Natural killer cell treated with Interleukin-12 subunit alpha and Interleukin-12 subunit beta and Interleukin-15 and Interleukin-18, amount 100 ng/mL, for 72 hours (primary cell): ENCODE measurements at regions not wholly inside any gene's neighbourhood (a gene's known extent, or its start where the extent isn't known, plus 50 kb on each side); places are given as distances from the start of the nearest gene placed in this dataset.

Experiments
- ATAC-seq, 2 donors: fragments of 150-1000 bp; cut with Tn5 transposase in 1 of 2; sonication (Bioruptor Pico), chemical (Tn5 transposase) in 1 of 2; 2 replicates each; pipeline ENCODE4 v1.10.0; 2021
- DNase-seq: peaks from one replicate; pipeline ENCODE4 v3.0.0; 2022; ENCODE audit warnings: low spot score
- H3K27ac Mint-ChIP-seq, 2 donors: 1 replicate in 1 of 2; 2 replicates in 1 of 2; pipeline ENCODE4 v1.8.0; 2022; ENCODE audit warnings: mixed read lengths in 2 of 2, mild to moderate bottlenecking in 1 of 2, moderate library complexity in 1 of 2
- H3K27me3 Mint-ChIP-seq, 2 donors: 1 replicate in 1 of 2; 2 replicates in 1 of 2; pipeline ENCODE4 v1.8.0; 2022; ENCODE audit warnings: mixed read lengths in 2 of 2
- H3K36me3 Mint-ChIP-seq: one replicate; pipeline ENCODE4 v1.8.0; 2022; ENCODE audit warnings: mixed read lengths
- H3K4me1 Mint-ChIP-seq, 2 donors: 1 replicate in 1 of 2; 2 replicates in 1 of 2; pipeline ENCODE4 v1.8.0; 2022; ENCODE audit warnings: low read depth in 2 of 2, mixed read lengths in 2 of 2, mild to moderate bottlenecking in 1 of 2
- H3K4me3 Mint-ChIP-seq: one replicate; pipeline ENCODE4 v1.8.0; 2022; ENCODE audit warnings: mixed read lengths
- H3K9me3 Mint-ChIP-seq: 2 replicates; pipeline ENCODE4 v1.8.0; 2022; ENCODE audit warnings: mixed read lengths

GRCh38 chr10:78737883-78738856 lies 330.6 kb upstream of the ZMIZ1 start:
- H3K4me1 Mint-ChIP-seq, result no peaks in the 10 kb centered on the region

DNA sequence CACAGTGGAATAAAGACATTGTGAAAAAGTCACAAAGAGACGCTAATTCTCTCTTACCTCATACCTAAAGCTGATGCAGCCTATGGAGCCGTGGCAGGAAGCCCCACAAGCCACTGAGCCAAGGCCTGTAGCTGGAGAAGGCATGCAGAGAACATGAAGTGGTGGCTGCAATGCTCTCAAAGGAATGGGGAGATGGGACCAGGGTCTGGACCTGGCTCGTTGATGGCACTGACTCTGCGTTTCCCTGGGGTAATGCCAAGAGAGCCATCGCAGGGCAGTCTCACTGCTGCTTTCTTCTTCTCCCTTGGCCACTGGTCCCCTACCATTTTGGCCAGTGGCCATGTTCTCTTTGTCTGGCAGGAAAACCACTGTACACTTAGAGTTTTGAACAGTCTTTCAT lies 329.9 kb upstream of the ZMIZ1 start:
- ATAC-seq, result no peak
- DNase-seq, result no peak
- peaks cover 8 to 32% of the 10 kb centered on the region in 2 donors for H3K27me3 Mint-ChIP-seq
- no peaks in the 10 kb centered on the region for H3K9me3 Mint-ChIP-seq
- no peaks in the 10 kb centered on the region for H3K4me1 Mint-ChIP-seq
- no peak overlapping the region for H3K4me3 Mint-ChIP-seq
- no peaks in the 10 kb centered on the region for H3K36me3 Mint-ChIP-seq
- no peak overlapping the region for H3K27ac Mint-ChIP-seq

More at GRCh38 chr10:78737883-78738856, 330.6 kb upstream of the ZMIZ1 start:
- DNase-seq (no peak), ATAC-seq (no peak)
- no peak overlapping the region for H3K27ac Mint-ChIP-seq
- H3K9me3 Mint-ChIP-seq, result no peaks in the 10 kb centered on the region
- no peak overlapping the region for H3K4me3 Mint-ChIP-seq
- no peaks in the 10 kb centered on the region for H3K36me3 Mint-ChIP-seq
- peaks cover 8 to 32% of the 10 kb centered on the region in 2 donors for H3K27me3 Mint-ChIP-seq

DNA sequence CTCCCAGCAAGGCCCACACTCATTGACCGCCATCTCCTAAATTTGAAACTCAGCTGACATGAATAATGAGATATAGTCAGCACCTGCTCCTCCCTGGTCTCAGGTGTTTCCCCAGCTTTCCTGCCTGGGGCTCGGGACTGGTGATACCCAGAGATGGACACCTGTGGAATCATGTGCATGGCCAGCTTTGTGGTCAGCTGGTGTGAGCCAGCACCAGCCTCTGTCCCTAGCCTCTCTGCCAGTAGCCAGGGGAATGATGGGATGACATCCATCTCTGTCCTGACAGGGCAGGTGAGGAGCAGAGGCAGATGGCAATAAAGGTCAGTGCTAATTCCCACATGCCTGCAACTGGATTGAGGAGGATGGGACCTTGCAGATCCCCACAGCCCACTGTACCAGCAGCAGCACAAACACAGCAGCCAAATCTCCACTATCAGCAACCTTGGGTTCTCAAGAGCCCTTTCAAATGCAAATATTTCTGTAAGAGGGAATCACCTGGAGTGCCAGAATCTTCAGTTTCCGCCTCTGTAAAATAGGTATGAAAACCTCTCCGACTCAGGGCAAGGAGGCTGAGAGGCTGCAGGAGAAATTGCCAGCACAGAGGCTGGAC lies 329.2 kb upstream of the ZMIZ1 start:
- DNase-seq (no peak), ATAC-seq (no peak)
- H3K9me3 Mint-ChIP-seq, result no peaks in the 10 kb centered on the region
- no peaks in the 10 kb centered on the region for H3K4me1 Mint-ChIP-seq
- peaks cover 11 to 32% of the 10 kb centered on the region in 2 donors for H3K27me3 Mint-ChIP-seq
- H3K36me3 Mint-ChIP-seq, result no peaks in the 10 kb centered on the region
- no peak overlapping the region for H3K27ac Mint-ChIP-seq
- no peak overlapping the region for H3K4me3 Mint-ChIP-seq

DNA sequence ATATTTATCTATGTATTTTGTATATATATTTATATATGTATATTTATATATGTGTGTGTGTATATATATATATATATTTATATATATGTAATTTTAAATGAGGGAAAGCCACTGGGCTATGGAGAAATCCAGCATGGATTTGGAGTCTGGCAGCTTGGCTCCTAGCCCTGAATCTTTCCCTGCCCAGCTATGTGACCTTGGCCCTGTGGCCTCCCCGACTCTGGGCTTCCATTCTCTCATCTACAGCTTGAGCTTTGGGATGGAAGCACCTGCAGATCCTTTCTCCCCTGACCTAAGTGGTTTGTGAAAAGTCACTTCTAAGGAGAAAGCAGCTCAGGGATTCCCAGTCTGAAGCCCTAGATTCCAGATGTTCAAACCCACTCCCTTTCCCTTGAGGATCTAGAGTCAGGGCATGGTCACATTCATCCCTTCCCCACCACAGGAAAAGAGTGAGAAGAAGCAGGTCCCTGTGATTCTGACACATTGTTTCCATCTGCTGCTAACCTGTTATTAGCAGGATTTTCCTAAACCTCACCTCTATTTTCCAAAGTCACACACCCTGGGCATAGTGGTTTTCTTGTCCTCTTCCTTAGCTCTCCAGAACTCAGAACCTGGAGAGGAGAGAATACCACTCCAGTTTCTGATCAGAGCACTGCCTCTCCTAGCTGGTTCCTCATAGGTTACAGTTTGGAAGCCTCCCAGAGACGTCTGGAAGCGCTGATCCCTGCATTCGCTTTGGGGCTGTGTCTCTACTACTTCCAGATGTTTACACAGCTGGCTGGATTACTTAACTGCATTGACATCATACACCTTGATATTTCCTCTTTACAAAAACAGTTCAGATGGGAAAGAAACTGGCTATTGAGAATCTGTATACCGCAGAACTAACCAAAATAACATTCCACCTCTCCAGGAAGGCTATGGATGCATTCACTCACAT lies 327.5 kb upstream of the ZMIZ1 start:
- Mint-ChIP-seq H3K4me1 (no peaks in the 10 kb centered on the region), H3K4me3 (no peak overlapping the region), H3K36me3 (no peaks in the 10 kb centered on the region), H3K27ac (no peak overlapping the region), H3K27me3 (peaks cover 13 to 29% of the 10 kb centered on the region in 2 donors), H3K9me3 (no peaks in the 10 kb centered on the region)
- ATAC-seq, result no peak
- no peak for DNase-seq

- DNase-seq (no peak), ATAC-seq (no peak)
- no peaks in the 10 kb centered on the region for H3K36me3 Mint-ChIP-seq
- H3K27ac Mint-ChIP-seq, result no peak overlapping the region
- H3K4me3 Mint-ChIP-seq, result no peak overlapping the region
- H3K4me1 Mint-ChIP-seq, result no peaks in the 10 kb centered on the region
- no peaks in the 10 kb centered on the region for H3K9me3 Mint-ChIP-seq
- H3K27me3 Mint-ChIP-seq, result peaks cover 16 to 23% of the 10 kb centered on the region in 2 donors
Measured at GRCh38 chr10:78742406-78742729, 326.4 kb upstream of the ZMIZ1 start.

- H3K4me1 Mint-ChIP-seq, result no peaks in the 10 kb centered on the region
- H3K36me3 Mint-ChIP-seq, result no peaks in the 10 kb centered on the region
- no peak overlapping the region for H3K27ac Mint-ChIP-seq
- peaks cover 19 to 29% of the 10 kb centered on the region in 2 donors for H3K27me3 Mint-ChIP-seq
- H3K9me3 Mint-ChIP-seq, result no peaks in the 10 kb centered on the region
- ATAC-seq, result no peak
- H3K4me3 Mint-ChIP-seq, result no peak overlapping the region
- no peak for DNase-seq
Measured at GRCh38 chr10:78742730-78743615, 325.8 kb upstream of the ZMIZ1 start.

DNA sequence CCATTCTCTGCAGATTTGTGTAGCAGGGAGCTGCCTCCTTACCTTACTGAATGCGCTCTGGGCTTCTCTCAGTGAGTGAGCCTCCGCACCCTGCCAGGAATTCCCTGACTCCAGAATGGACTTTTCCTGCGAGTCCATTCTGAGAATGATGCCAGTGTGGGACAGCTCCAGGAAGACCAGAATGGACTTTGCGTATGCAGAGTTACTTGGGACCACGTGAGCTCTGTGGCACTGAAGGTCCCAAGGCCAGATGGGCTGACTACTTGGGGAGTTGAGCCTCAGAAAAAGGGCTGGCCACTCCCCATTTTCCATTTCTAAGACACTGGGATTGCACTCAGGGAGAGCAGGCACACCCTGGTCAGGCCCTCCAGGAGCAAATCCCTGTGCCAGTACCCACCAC lies 324.7 kb upstream of the ZMIZ1 start:
- Mint-ChIP-seq H3K9me3 (peaks cover 4% of the 10 kb centered on the region), H3K27ac (no peak overlapping the region), H3K4me1 (no peaks in the 10 kb centered on the region), H3K4me3 (no peak overlapping the region), H3K36me3 (no peaks in the 10 kb centered on the region), H3K27me3 (peaks cover 30 to 40% of the 10 kb centered on the region in 2 donors)
- DNase-seq, result no peak
- no peak for ATAC-seq

- H3K4me3 Mint-ChIP-seq, result no peak overlapping the region
- ATAC-seq (peak in 1 of 2 donors; percentile 41), DNase-seq (no peak)
- H3K9me3 Mint-ChIP-seq, result peaks cover 4% of the 10 kb centered on the region
- peaks cover 32 to 43% of the 10 kb centered on the region in 2 donors for H3K27me3 Mint-ChIP-seq
- H3K27ac Mint-ChIP-seq, result no peak overlapping the region
- H3K36me3 Mint-ChIP-seq, result no peaks in the 10 kb centered on the region
- H3K4me1 Mint-ChIP-seq, result no peaks in the 10 kb centered on the region
Measured at GRCh38 chr10:78744491-78745090, 324.2 kb upstream of the ZMIZ1 start.

GRCh38 chr10:78745441-78745840 lies 323.3 kb upstream of the ZMIZ1 start:
- no peak for DNase-seq
- H3K9me3 Mint-ChIP-seq, result peaks cover 4% of the 10 kb centered on the region
- no peak overlapping the region for H3K27ac Mint-ChIP-seq
- ATAC-seq, result no peak
- no peak overlapping the region for H3K4me3 Mint-ChIP-seq
- peaks cover 4 to 5% of the 10 kb centered on the region in 2 donors for H3K4me1 Mint-ChIP-seq
- peaks cover 32 to 43% of the 10 kb centered on the region in 2 donors for H3K27me3 Mint-ChIP-seq
- no peaks in the 10 kb centered on the region for H3K36me3 Mint-ChIP-seq

DNA sequence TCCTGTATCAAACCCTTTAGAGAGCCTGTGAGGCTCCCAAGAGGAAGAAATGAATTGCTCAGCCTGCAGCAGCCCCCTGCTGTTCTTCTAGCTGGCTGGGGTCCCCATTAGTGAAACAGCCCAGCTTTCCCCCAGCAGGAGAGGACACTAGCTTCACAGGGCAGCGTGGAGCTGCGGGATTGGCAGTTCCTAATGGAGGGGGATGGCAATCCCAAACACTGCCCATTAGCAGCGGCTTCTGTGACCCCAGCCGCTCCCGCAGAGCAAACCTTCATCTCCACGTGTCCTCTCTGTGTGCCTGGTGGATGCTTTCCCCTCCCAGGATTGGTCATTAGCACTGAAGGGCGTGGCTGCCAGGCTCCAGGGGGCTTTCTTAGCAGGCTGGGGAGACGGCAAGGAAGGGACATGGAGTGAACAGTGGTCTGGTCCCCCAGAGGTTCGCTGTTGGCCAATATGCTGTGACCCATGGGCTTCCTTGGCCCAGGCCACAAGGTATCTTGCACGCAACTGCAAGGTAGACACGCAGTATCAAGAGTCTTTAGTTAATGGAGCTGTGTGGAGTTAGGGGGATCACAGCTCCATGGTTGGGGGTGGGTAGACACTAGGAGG lies 322.5 kb upstream of the ZMIZ1 start:
- H3K9me3 Mint-ChIP-seq, result peaks cover 4% of the 10 kb centered on the region
- no peak for ATAC-seq
- H3K36me3 Mint-ChIP-seq, result no peaks in the 10 kb centered on the region
- peaks cover 36 to 50% of the 10 kb centered on the region in 2 donors for H3K27me3 Mint-ChIP-seq
- peaks cover 4 to 5% of the 10 kb centered on the region in 2 donors for H3K4me1 Mint-ChIP-seq
- no peak overlapping the region for H3K4me3 Mint-ChIP-seq
- no peak for DNase-seq
- H3K27ac Mint-ChIP-seq, result no peak overlapping the region

- Mint-ChIP-seq H3K27ac (no peak overlapping the region), H3K36me3 (no peaks in the 10 kb centered on the region), H3K9me3 (peaks cover 4% of the 10 kb centered on the region), H3K27me3 (peaks cover 48 to 52% of the 10 kb centered on the region in 2 donors), H3K4me1 (peaks cover 4 to 5% of the 10 kb centered on the region in 2 donors), H3K4me3 (no peak overlapping the region)
- DNase-seq (no peak), ATAC-seq (no peak)
Measured at GRCh38 chr10:78747401-78748234, 321.1 kb upstream of the ZMIZ1 start.

- Mint-ChIP-seq H3K9me3 (peaks cover 4% of the 10 kb centered on the region), H3K4me3 (no peak overlapping the region), H3K36me3 (no peaks in the 10 kb centered on the region), H3K27ac (no peak overlapping the region), H3K4me1 (peaks cover 4 to 5% of the 10 kb centered on the region in 2 donors), H3K27me3 (peaks cover 51 to 58% of the 10 kb centered on the region in 2 donors)
- no peak for ATAC-seq
- DNase-seq, result no peak
Measured at GRCh38 chr10:78748235-78748533, 320.6 kb upstream of the ZMIZ1 start.
